Activated naive CD8-positive, alpha-beta T cell treated with anti-CD3 and anti-CD28 coated beads for 36 hours (primary cell): ENCODE measurements at regions not wholly inside any gene's neighbourhood (a gene's known extent, or its start where the extent isn't known, plus 50 kb on each side); places are given as distances from the start of the nearest gene placed in this dataset.

Source experiments
- DNase-seq: peaks from one replicate; pipeline ENCODE4 v3.0.0; 2021
- H3K27ac Mint-ChIP-seq: one replicate; pipeline ENCODE4 v1.8.0; 2022; ENCODE audit warnings: mild to moderate bottlenecking, moderate library complexity, mixed read lengths
- H3K27me3 Mint-ChIP-seq: one replicate; pipeline ENCODE4 v1.8.0; 2022; ENCODE audit warnings: mild to moderate bottlenecking, mixed read lengths
- H3K36me3 Mint-ChIP-seq: one replicate; pipeline ENCODE4 v1.8.0; 2021; ENCODE audit warnings: mild to moderate bottlenecking, mixed read lengths
- H3K4me1 Mint-ChIP-seq: one replicate; pipeline ENCODE4 v1.8.0; 2021; ENCODE audit warnings: mixed read lengths
- H3K4me3 Mint-ChIP-seq: one replicate; pipeline ENCODE4 v1.8.0; 2022; ENCODE audit warnings: mild to moderate bottlenecking, moderate library complexity, mixed read lengths
- H3K9me3 Mint-ChIP-seq: one replicate; pipeline ENCODE4 v1.8.0; 2022; ENCODE audit warnings: mixed read lengths

GRCh38 chr1:4019147-4019521 is 119.1 kb upstream of the C1orf174 start:
- H3K4me1 Mint-ChIP-seq, result no peaks in the 10 kb centered on the region
- H3K4me3 Mint-ChIP-seq, result no peak overlapping the region
- H3K36me3 Mint-ChIP-seq, result no peaks in the 10 kb centered on the region
- DNase-seq, result no peak
- peaks cover 14% of the 10 kb centered on the region for H3K27me3 Mint-ChIP-seq
- no peak overlapping the region for H3K27ac Mint-ChIP-seq
- no peaks in the 10 kb centered on the region for H3K9me3 Mint-ChIP-seq

- DNase-seq, result no peak
- no peak overlapping the region for H3K27ac Mint-ChIP-seq
- H3K4me3 Mint-ChIP-seq, result no peak overlapping the region
- no peaks in the 10 kb centered on the region for H3K9me3 Mint-ChIP-seq
- H3K4me1 Mint-ChIP-seq, result no peaks in the 10 kb centered on the region
- H3K36me3 Mint-ChIP-seq, result no peaks in the 10 kb centered on the region
- H3K27me3 Mint-ChIP-seq, result peaks cover 14% of the 10 kb centered on the region
Measured at GRCh38 chr1:4019606-4020331, 119.7 kb upstream of the C1orf174 start.

- no peak overlapping the region for H3K27ac Mint-ChIP-seq
- H3K4me1 Mint-ChIP-seq, result no peaks in the 10 kb centered on the region
- H3K9me3 Mint-ChIP-seq, result no peaks in the 10 kb centered on the region
- no peaks in the 10 kb centered on the region for H3K36me3 Mint-ChIP-seq
- H3K27me3 Mint-ChIP-seq, result peaks cover 14% of the 10 kb centered on the region
- no peak for DNase-seq
- no peak overlapping the region for H3K4me3 Mint-ChIP-seq
Measured at GRCh38 chr1:4020449-4020848, 120.4 kb upstream of the C1orf174 start.

- Mint-ChIP-seq H3K4me3 (no peak overlapping the region), H3K4me1 (no peaks in the 10 kb centered on the region), H3K9me3 (no peaks in the 10 kb centered on the region), H3K27ac (no peak overlapping the region), H3K36me3 (no peaks in the 10 kb centered on the region), H3K27me3 (peaks cover 18% of the 10 kb centered on the region)
- DNase-seq, result no peak
Measured at GRCh38 chr1:4021136-4021973, 121.3 kb upstream of the C1orf174 start.

GRCh38 chr1:4021974-4022268 is 121.8 kb upstream of the C1orf174 start:
- no peak overlapping the region for H3K4me3 Mint-ChIP-seq
- no peaks in the 10 kb centered on the region for H3K4me1 Mint-ChIP-seq
- H3K27ac Mint-ChIP-seq, result no peak overlapping the region
- H3K9me3 Mint-ChIP-seq, result no peaks in the 10 kb centered on the region
- H3K36me3 Mint-ChIP-seq, result no peaks in the 10 kb centered on the region
- DNase-seq, result no peak
- H3K27me3 Mint-ChIP-seq, result peaks cover 15% of the 10 kb centered on the region

GRCh38 chr1:4022715-4023114 is 122.6 kb upstream of the C1orf174 start:
- Mint-ChIP-seq H3K27me3 (peaks cover 15% of the 10 kb centered on the region), H3K4me1 (no peaks in the 10 kb centered on the region), H3K4me3 (no peak overlapping the region), H3K27ac (no peak overlapping the region), H3K9me3 (no peaks in the 10 kb centered on the region), H3K36me3 (no peaks in the 10 kb centered on the region)
- no peak for DNase-seq

GRCh38 chr1:4023678-4024077 is 123.6 kb upstream of the C1orf174 start:
- Mint-ChIP-seq H3K36me3 (no peaks in the 10 kb centered on the region), H3K4me1 (no peaks in the 10 kb centered on the region), H3K4me3 (no peak overlapping the region), H3K27me3 (peaks cover 15% of the 10 kb centered on the region), H3K27ac (no peak overlapping the region), H3K9me3 (no peaks in the 10 kb centered on the region)
- DNase-seq, result no peak

GRCh38 chr1:4024811-4025210 is 124.7 kb upstream of the C1orf174 start:
- Mint-ChIP-seq H3K27ac (no peak overlapping the region), H3K9me3 (no peaks in the 10 kb centered on the region), H3K4me3 (no peak overlapping the region), H3K27me3 (peaks cover 10% of the 10 kb centered on the region), H3K36me3 (no peaks in the 10 kb centered on the region), H3K4me1 (no peaks in the 10 kb centered on the region)
- no peak for DNase-seq

- H3K4me1 Mint-ChIP-seq, result no peaks in the 10 kb centered on the region
- no peaks in the 10 kb centered on the region for H3K9me3 Mint-ChIP-seq
- H3K27ac Mint-ChIP-seq, result no peak overlapping the region
- peaks cover 5% of the 10 kb centered on the region for H3K27me3 Mint-ChIP-seq
- no peaks in the 10 kb centered on the region for H3K36me3 Mint-ChIP-seq
- H3K4me3 Mint-ChIP-seq, result no peak overlapping the region
- DNase-seq, result no peak
Measured at GRCh38 chr1:4025752-4026151, 125.7 kb upstream of the C1orf174 start.

- H3K9me3 Mint-ChIP-seq, result peaks cover 5% of the 10 kb centered on the region
- no peaks in the 10 kb centered on the region for H3K36me3 Mint-ChIP-seq
- no peak overlapping the region for H3K27ac Mint-ChIP-seq
- H3K4me3 Mint-ChIP-seq, result no peak overlapping the region
- DNase-seq, result no peak
- no peaks in the 10 kb centered on the region for H3K4me1 Mint-ChIP-seq
- H3K27me3 Mint-ChIP-seq, result peaks cover 9% of the 10 kb centered on the region
Measured at GRCh38 chr1:4027008-4027407, 126.9 kb upstream of the C1orf174 start.

GRCh38 chr1:4027492-4028138 is 127.5 kb upstream of the C1orf174 start:
- no peaks in the 10 kb centered on the region for H3K4me1 Mint-ChIP-seq
- peaks cover 12% of the 10 kb centered on the region for H3K27me3 Mint-ChIP-seq
- H3K9me3 Mint-ChIP-seq, result peaks cover 5% of the 10 kb centered on the region
- no peak for DNase-seq
- H3K36me3 Mint-ChIP-seq, result no peaks in the 10 kb centered on the region
- no peak overlapping the region for H3K27ac Mint-ChIP-seq
- no peak overlapping the region for H3K4me3 Mint-ChIP-seq

GRCh38 chr1:4028139-4028501 is 128.0 kb upstream of the C1orf174 start:
- peaks cover 5% of the 10 kb centered on the region for H3K9me3 Mint-ChIP-seq
- no peak overlapping the region for H3K4me3 Mint-ChIP-seq
- H3K27me3 Mint-ChIP-seq, result peaks cover 17% of the 10 kb centered on the region
- no peak for DNase-seq
- H3K27ac Mint-ChIP-seq, result no peak overlapping the region
- no peaks in the 10 kb centered on the region for H3K36me3 Mint-ChIP-seq
- H3K4me1 Mint-ChIP-seq, result no peaks in the 10 kb centered on the region

GRCh38 chr1:4029376-4029775 is 129.3 kb upstream of the C1orf174 start:
- Mint-ChIP-seq H3K4me1 (no peaks in the 10 kb centered on the region), H3K4me3 (no peak overlapping the region), H3K27me3 (peaks cover 27% of the 10 kb centered on the region), H3K27ac (no peak overlapping the region), H3K9me3 (peaks cover 5% of the 10 kb centered on the region), H3K36me3 (no peaks in the 10 kb centered on the region)
- DNase-seq, result no peak

GRCh38 chr1:4032571-4032970 is 132.5 kb upstream of the C1orf174 start:
- H3K9me3 Mint-ChIP-seq, result peaks cover 5% of the 10 kb centered on the region
- no peaks in the 10 kb centered on the region for H3K4me1 Mint-ChIP-seq
- peaks cover 22% of the 10 kb centered on the region for H3K27me3 Mint-ChIP-seq
- DNase-seq, result no peak
- no peak overlapping the region for H3K27ac Mint-ChIP-seq
- H3K36me3 Mint-ChIP-seq, result no peaks in the 10 kb centered on the region
- H3K4me3 Mint-ChIP-seq, result no peak overlapping the region

GRCh38 chr1:4033129-4033676 is 133.1 kb upstream of the C1orf174 start:
- peaks cover 22% of the 10 kb centered on the region for H3K27me3 Mint-ChIP-seq
- no peak overlapping the region for H3K27ac Mint-ChIP-seq
- peaks cover 5% of the 10 kb centered on the region for H3K9me3 Mint-ChIP-seq
- no peak for DNase-seq
- no peak overlapping the region for H3K4me3 Mint-ChIP-seq
- H3K4me1 Mint-ChIP-seq, result no peaks in the 10 kb centered on the region
- no peaks in the 10 kb centered on the region for H3K36me3 Mint-ChIP-seq
